CD4-positive, alpha-beta T cell treated with Interferon gamma for 1 hour (primary cell): ENCODE measurements at regions not wholly inside any gene's neighbourhood (a gene's known extent, or its start where the extent isn't known, plus 50 kb on each side); places are given as distances from the start of the nearest gene placed in this dataset.
"Not testable (repeated sequence)": the region's sequence is repeated elsewhere in the genome, so short reads cannot be mapped to it uniquely, and the experiment has no call there.

Experiments
- DNase-seq: peaks from one replicate; pipeline ENCODE4 v3.0.0-alpha.2; 2020

DNA sequence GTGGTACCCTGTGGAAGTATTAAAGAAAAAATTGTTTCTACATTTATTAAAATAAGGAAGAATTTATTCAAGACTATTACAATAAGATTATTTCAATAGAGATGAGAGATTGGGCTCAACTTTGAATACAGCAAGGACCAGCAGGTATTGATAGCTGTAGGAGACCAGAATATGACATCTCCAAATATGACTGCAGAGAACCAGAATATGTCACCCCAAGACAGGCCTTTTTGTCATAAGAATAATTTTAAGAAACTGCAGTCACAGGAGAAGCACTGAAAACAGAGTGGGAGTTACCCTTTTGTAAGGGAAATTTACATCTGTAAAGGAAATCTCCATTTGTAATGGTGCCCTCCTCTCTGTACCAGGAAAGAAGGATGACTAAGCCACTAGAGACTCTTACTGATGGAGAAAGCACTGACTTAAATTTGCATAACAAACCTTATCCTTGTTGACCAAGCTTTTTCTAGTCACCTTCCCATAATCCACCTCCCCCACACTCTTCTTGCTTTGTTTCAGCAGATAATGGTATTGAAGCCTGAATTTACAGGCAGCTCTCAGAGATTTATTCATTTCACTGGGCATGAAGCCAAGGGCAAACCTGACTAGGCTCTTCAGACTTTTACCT lies 145.1 kb upstream of the RMP24 start:
- no peak for DNase-seq

DNA sequence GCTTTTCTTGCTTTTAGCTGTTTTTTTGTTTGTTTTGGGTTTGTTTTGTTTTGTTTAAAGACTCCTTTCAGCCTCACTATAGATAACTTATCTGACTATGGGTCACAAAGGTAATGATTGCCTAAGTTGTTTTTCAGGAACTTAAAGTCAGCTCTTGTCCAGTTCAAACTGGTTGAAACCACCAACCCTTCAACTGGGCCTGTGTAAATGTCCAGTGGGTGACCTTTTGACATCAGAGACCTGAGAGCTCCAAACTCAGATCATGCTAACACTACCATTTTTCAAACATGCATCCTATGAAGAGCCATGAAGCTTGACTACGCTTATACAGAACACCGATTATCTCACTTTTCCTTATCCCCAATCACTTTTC lies 144.6 kb upstream of the RMP24 start:
- no peak for DNase-seq

DNA sequence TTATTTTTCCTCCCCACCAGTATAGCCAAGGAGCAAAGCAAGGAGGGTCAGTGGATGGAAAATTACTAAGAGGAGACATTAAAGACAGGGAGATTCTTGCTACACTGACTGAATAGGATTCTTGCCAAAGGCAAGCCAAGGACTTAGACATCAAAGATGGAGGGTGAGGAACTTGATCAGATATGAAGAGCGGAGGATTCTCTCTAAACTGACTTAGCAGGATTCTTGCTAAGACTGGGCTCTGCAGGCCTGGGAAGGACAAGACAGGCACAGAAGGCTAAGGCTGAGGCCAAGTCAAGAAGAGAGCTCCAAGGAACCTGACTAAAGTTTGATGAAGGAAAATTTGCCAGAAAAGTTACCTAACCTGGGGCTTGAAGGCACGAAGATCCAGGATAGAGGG lies 143.9 kb upstream of the RMP24 start:
- DNase-seq, result no peak

DNA sequence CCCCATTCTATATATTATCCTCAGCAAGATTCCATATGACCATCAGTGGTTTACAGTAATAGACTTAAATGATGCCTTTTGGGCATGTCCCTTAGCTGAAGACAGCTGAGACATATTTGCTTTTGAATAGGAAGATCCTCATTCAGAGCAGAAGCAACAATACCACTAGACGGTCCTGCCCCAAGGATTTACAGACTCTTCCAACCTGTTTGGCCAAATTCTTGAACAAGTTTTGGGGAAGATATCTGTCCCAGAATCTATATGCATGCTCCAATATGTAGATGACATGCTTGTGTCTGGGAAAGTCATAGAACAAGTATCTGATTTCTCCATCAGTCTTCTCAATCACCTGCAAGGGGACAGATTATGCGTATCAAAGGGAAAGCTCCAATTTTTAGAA lies 137.1 kb upstream of the RMP24 start:
- no peak for DNase-seq

DNA sequence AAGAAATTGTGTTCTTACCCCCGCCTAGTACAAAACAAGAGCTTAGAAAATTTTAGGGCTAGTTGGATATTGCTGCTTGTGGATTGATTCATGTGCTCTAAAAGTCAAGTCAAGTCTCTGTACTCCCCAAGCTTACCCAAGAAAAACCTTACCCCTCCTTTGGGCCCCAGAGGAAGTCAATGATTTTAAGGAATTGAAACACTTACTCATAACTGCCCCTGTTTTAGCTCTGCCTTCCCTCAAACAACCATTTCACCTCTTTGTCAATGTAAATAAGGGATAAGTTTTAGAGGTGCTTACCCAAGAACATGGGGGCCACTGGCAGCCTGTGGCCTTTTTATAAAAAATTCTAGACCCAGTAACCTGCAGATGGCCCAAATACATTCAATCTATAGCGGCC lies 136.6 kb upstream of the RMP24 start:
- DNase-seq, result peak; percentile 1

DNA sequence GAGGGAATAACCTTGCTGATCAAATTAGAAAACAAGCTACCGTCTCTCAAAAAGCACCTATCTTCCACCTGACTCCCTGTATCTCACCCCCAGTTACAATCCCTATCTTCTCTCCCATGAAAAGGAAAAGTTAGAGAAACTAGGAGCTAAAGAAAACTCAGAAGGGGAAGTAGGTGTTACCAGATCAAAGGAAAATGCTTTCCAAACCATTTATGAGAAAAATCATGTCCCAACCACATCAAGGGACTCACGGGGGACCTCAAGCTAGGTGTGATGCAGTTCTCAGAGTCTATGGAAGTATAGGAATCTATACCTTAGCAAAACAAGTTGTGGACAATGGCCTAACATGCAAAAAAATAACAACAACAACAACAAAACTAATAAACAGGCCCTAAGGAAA lies 135.5 kb upstream of the RMP24 start:
- no peak for DNase-seq

DNA sequence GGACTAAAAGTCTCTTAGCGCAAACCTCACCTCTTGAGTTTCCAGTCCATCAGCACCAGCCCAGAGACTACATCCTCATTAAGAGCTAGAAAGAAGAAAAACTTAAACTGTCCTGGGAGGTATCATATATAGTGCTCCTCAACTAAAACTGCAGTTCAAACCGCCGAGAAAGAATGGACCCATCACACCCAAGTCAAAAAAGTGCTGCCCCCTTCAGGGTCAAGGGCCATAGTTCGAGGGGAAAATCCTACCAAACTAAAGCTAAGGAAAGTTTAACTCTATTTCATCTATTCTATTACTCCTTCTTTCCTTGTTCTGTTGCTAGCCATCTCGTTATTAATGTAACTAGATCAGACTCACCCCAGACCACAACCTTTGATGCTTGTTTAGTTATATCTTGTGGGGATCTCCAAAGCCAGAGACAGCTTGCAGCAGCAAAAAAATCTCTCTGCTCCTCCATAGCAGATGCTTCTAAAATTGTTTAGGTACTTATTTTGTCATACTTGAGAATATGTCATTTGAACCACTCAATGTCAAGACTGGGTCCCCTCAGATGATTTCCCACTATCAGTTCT lies 134.5 kb upstream of the RMP24 start:
- DNase-seq, result no peak

DNA sequence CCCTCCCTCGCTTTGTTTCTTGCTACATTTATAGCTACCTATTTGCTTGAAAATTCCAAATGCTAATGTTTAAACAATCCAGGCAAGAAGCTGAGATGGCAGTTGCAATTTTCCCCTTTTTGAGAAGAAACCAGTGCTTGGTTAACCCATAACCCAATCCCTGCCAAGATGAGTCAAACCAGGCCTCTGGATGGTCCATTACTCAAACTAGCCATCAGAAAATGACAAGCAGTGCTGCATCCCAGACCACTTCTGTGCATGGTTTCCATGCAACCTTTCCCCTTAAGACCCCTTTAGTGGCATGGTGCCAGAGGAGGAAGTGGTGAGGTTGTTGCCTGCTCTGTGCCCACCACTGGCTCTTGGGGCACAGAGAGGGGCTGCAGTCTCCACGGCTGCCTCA lies 131.2 kb upstream of the RMP24 start:
- DNase-seq, result no peak

DNA sequence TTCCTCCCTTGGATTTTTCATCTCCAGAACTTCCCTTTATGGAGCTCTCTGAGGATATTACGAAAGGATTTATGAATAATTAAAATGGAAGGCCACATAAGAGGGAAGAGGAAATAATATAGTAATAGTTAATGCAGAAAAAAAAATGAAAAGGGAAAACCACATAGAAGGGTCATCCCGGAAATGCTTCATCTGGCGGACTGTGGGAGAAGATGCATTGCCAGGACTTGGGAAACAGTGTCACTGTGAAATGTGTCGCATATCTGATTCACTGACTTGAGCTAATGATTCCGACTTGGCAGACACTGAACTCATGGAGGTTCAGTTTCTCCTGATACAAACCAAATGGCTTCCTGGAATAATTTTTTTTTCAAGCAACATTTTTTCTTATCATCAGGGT lies 129.9 kb upstream of the RMP24 start:
- no peak for DNase-seq

DNA sequence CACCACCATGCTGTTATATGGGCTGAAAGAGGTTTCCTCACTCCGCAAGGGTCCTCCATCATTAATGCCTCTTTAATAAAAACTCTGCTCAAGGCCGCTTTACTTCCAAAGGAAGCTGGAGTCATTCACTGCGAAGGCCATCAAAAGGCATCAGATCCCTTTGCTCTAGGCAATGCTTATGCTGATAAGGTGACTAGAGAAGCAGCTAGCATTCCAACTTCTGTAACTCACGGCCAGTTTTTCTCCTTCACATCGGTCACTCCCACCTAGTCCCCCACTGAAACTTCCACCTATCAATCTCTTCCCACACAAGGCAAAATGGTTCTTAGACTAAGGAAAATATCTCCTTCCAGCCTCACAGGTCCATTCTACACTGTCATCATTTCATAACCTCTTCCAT lies 124.2 kb upstream of the RMP24 start:
- DNase-seq, result not testable (repeated sequence)

DNA sequence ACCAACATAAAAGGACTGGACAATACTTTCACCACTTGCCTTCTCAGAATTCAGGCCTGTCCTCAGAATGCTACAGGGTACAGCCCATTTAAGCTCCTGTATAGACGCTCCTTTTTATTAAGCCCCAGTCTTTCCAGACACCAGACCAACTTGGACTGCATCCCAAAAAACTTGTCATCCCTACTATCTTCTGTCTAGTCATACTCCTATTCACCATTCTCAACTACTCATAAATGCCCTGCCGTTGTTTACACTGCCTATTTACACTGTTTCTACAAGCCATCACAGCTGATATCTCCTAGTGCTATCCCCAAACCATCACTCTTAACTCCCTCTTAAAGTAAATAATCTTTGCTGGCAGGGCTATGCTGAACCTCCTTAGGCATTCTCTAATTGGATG lies 123.2 kb upstream of the RMP24 start:
- DNase-seq, result not testable (repeated sequence)

DNA sequence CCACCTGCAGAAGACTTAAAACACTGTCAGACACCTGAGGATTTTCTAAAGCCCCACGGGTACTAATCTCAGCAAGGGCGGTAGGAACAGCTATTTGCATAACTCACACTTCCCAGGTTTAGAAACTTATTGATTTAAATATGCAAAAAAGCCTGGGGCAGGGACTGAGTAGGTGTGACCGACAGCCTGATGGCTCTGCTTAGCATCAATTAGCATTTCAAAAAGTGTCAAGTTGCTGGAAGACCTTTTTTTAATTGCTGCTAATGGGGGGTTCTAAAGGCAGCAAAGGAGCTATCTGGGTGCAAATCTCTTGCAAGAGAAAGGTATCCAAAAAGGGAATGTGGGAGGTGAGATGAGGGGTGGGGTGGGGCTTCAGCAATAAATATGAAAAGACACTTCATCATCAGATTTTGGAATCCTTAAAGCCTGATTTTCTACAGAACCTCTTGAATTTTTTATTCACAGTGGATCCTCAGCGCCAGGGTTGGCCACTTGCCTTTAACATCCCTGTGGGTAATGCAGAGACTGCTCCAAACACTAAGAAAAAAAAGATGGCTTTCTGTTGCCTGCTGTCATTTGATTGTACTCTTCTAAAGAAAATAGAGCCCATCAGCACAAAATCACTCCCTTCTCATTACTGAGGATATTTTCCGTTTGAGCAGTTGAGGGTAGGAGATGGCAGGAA lies 121.1 kb upstream of the RMP24 start:
- no peak for DNase-seq

DNA sequence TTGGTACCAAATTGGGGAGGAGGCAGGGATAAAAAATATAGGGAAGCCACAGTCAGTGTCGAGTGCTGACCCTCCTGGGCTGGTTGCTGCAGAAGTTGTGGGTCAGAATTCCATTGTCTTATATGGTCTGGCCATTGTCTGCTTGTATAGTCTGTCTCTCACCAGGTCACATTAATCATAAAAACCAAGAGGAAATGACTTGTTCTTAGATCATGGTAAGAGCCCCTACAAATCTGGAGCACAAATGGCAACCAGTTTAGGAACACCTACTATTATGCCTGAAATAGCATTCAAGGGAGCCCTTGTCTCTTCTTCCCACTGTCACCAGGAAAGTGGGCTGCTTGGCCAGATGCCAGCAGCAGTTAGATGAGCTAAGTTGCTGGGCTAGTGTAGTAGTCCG lies 119.7 kb upstream of the RMP24 start:
- no peak for DNase-seq

DNA sequence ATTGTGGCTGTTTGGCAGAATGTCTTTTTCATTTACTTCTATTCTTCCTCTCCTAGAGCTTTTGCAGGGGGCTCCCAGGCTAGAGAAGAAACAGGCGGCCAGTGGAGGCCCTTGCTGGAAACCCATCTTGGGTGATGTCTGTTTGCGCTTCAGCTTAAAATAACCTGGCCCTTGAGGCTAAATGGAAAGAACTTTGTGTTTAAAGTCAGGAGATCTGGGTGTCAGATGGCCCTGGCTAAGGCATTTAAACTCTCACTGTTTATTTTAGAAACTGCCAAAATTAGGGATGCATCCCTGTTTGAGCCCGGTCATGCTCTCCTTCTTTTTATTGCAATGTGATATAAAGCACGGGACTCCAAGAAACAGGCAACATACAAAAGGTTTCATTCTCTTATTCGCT lies 118.4 kb upstream of the RMP24 start:
- no peak for DNase-seq

DNA sequence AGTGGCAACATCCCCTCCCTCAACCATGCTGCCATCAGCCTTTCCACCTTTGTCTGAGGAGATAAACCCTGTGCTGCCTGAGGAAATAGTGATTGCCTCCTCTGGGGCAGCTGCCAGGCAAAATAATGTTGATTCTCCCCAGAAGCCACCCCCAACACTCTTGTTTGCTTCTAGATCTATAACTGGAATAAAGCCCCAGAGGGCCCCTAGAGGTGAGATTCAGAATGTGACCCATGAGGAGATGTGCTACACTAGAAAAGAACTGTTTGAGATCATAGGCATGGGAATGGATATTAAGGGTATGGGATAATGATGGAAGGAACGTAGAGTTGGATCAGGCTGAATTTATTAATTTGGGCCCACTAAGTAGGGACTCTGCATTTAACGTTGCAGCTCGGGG lies 116.3 kb upstream of the RMP24 start:
- DNase-seq, result no peak

DNA sequence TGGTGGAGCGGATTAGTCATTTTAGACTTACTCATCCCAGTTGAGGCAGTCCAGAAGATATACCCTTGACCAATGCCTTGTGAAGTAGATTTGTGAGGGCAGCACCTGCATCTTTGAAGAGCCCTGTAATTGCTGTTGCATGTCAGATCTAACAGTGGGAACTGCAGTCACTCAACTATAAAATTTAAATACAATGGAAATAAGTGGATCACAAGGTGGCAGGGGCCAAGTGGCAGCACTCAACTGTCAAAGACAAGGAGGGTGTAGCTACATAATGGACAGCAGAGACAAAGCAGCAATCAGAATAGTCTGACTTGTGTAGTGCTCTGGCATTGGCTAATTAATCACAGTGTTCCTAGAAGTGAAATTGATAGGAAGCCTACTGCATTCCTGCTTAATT lies 115.8 kb upstream of the RMP24 start:
- DNase-seq, result not testable (repeated sequence)

DNA sequence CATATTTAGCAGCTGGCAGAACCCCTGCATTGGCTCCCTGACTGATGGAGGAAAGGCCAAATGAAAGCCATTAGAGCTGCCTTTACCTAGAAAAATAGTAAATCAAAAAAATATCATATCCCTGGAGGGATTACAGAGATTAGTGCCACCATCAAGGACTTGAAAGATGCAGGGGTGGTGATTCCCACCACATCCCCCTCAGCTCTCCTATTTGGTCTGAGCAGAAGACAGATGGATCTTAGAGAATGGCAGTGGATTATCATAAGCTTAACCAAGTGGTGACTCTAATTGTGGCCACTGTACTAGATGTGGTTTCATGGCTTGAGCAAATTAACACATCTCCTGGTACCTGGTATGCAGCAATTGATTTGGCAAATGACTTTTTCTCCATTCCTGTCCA lies 114.9 kb upstream of the RMP24 start:
- DNase-seq, result not testable (repeated sequence)

DNA sequence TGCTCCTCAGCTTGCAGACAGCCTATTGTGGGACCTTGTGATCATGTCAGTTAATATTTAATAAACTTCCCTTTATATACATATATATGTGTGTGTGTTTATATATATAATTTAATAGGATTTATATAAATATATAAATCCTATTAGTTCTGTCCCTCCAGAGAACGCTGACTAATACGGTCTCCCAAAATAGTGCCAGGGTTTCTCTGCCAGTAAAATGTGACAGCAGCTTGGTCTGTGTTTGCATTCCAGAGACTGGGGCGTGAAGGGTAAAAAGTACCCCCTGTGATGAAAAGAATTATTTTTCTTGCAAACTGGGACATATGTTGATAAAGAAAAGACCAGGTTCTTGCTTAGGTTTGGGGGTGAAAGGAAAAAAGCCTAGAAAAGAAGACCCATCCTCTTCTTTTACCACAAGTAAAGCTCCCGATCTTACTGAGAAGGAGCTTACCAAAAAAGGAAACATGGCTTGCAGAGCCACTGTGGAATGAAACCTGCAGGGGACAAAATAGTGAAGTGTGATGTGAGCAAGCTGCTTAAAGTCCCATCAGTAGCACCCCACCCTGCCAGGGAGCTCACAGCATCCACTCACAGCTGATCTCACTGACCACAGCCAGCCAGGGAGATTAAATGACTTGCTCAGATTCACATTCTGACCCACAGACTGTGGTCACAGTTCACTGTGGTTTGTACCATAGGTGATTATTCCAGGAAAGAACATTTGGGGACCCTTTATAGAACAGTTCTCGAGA lies 110.9 kb upstream of the RMP24 start:
- no peak for DNase-seq

DNA sequence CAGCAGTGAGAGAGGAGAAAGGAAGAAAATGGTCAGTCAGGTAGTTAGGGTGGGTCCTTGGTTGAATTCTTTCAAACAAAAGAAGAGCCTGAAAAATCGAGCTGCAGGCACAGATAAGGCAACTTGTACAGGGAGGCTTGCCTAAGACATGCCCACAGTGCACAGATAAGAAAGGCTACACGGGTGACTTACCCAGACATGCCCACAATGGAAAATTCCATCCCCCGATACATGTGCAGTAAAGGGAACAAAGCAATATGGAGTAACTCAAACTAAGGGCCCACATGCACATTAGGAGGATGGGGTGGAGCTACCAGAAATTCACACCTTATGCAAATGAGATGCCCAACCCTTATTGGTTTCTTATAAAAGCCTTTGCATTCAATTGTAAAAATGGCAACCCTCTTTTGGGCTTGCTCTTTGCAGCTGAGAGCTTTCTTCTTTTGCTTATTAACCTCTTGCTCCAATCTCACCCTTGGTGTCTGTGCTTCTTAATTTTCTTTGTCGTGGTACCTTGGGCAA lies 110.3 kb upstream of the RMP24 start:
- DNase-seq, result no peak

DNA sequence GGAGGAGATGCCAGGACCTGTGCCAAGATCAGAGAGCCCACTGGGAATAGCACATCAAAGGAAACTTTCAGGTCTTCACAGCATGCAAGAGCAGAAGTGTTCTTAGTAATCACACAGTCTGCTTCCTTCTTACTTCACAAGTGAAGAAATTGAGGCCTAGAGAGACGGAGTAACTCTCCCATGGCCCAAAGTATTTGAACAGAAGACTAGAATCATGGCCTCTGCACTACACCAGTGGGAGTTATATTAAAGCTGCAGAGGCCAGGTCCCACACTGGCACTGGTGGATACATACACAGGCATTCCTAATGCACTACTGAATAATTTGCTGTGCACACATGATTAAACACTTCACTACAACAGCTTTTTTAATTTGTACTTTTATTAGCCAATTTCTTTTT lies 107.6 kb upstream of the RMP24 start:
- no peak for DNase-seq

DNA sequence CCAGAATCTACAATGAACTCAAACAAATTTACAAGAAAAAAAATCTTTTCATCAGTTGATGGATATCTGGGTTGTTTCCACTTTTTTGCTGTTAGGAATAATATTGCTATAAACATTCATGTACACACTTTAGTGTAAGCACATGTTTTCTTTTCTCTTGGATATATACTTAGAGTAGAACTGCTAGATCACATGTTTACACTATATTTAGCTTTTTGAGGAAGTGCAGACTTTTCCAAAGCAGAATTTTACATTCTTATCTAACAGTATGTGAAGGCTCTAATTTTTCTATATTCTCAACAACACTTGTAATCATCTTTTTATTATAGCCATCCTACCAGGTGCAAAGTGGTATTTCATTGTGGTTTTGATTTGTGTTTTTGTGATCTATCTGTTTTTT lies 103.6 kb upstream of the RMP24 start:
- no peak for DNase-seq

DNA sequence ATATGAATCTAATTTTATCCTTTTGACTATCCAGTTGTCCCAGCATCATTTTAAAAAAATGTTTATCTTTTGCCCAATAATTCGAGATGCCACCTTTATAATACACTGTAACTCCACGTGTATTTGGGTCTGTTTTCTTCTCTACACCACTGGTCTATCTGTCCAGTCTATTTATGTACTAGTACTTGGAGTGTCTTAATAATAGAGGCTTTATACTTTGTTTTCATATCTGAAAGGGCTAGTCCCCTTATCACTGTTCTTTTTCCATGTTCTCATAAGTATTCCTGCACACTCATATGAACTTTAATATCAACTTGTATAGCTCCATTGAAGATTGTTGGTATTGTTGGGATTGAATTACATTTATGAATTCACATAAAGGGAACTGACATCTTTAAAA lies 101.1 kb upstream of the RMP24 start:
- DNase-seq, result no peak

DNA sequence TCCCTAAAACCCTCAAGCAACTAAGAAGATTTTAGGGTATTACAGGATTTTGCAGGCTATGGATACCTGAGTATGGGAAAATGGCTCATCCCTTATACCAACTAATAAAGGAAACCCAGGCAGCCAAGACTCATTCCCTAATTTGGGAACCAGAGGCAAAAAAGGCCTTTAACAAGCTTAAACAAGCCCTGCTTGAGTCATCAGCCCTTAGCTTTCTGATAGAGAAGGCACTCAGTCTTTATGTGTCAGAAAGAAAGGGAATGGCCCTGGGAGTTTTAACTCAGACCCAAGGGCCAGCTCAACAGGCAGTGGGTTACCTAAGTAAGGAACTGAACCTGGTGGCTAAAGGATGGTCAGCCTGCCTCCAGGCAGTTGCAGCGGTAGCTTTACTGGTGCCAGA lies 96.9 kb upstream of the RMP24 start:
- DNase-seq, result no peak

DNA sequence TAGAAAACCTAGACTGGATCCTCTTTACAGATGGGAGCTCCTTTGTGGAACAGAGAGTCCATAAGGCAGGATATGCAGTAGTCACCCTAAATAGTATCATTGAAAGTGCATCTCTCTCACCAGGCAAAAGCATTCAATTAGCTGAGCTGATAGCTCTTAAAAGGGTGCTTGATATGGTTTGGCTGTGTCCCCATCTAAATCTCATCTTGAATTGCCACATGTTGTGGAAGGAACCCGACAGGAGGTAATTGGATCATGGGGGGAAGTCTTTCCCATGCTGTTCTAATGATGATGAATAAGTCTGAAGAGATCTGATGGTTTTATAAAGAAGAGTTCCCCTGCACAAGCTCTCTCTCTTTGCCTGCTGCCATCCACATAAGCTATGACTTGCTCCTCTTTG lies 96.2 kb upstream of the RMP24 start:
- DNase-seq, result no peak
